SK-N-SH (cell line): ENCODE measurements at regions not wholly inside any gene's neighbourhood (a gene's known extent, or its start where the extent isn't known, plus 50 kb on each side); places are given as distances from the start of the nearest gene placed in this dataset.

ENCODE experiments used
- CTCF ChIA-PET: fragments of 300-600, 350-600 bp; formaldehyde crosslinking; extraction: SDS; loops from one replicate; lab custom pipeline; 2021; lab: Yijun Ruan, JAX
- POLR2A ChIA-PET: fragments of 350-600 bp; sonication (Branson Sonifier 250); formaldehyde crosslinking; extraction: SDS; loops from one replicate; lab custom pipeline; 2020; ENCODE audit warnings: antibody characterized with exemption, inconsistent platforms; lab: Yijun Ruan, JAX
- DNase-seq: peaks from one replicate; pipeline ENCODE4 v3.0.0; 2012
- H2AFZ ChIP-seq: fragments of 200-600 bp; sonication (generic); 2 replicates; pipeline ENCODE4 v1.8.1; 2016; ENCODE audit warnings: antibody characterized with exemption, mild to moderate bottlenecking, low read depth
- H3F3A ChIP-seq: fragments of 200-600 bp; sonication (generic); replicated peaks from 2 replicates; pipeline ENCODE3; 2016; ENCODE audit warnings: antibody characterized with exemption, mild to moderate bottlenecking; ENCODE audit not compliant: insufficient read depth
- H3K27ac ChIP-seq, 2 experiments: fragments of 200-500 bp in 1 of 2; fragments of 200-600 bp in 1 of 2; sonication (Bioruptor generic) in 1 of 2; sonication (generic), shearing (Covaris generic) in 1 of 2; 2 replicates each; pipeline versions ENCODE4 v1.5.1 to v1.6.1; 2014 to 2016; ENCODE audit warnings: low read depth in 2 of 2, inconsistent platforms in 1 of 2, low read length in 1 of 2, mild to moderate bottlenecking in 1 of 2, mixed read lengths in 1 of 2
- H3K27me3 ChIP-seq: fragments of 200-600 bp; sonication (generic), shearing (Covaris generic); 2 replicates; pipeline ENCODE4 v1.6.1; 2016; ENCODE audit warnings: mixed run types; ENCODE audit not compliant: insufficient read depth
- H3K36me3 ChIP-seq, 2 experiments: fragments of 200-500 bp in 1 of 2; fragments of 200-600 bp in 1 of 2; sonication (Bioruptor generic) in 1 of 2; sonication (generic) in 1 of 2; replicated peaks in 1 of 2; 2 replicates each; pipeline versions ENCODE3 to v1.5.1; 2014 to 2016; ENCODE audit warnings: low read length in 1 of 2, mild to moderate bottlenecking in 1 of 2; ENCODE audit not compliant: insufficient read depth in 2 of 2, control insufficient read depth in 1 of 2
- H3K4me1 ChIP-seq, 2 experiments: fragments of 200-500 bp in 1 of 2; fragments of 200-600 bp in 1 of 2; sonication (Bioruptor generic) in 1 of 2; sonication (generic), shearing (Covaris generic) in 1 of 2; 2 replicates each; pipeline versions ENCODE4 v1.5.1 to v1.6.1; 2014 to 2016; ENCODE audit warnings: low read depth in 1 of 2, low read length in 1 of 2, mixed run types in 1 of 2; ENCODE audit not compliant: insufficient read depth in 2 of 2, control insufficient read depth in 1 of 2
- H3K4me2 ChIP-seq: fragments of 200-600 bp; sonication (generic), shearing (Covaris generic); 2 replicates; pipeline ENCODE4 v1.6.1; 2017; ENCODE audit warnings: mixed run types
- H3K4me3 ChIP-seq, 2 experiments: fragments of 200-500 bp in 1 of 2; fragments of 200-600 bp in 1 of 2; sonication (Bioruptor generic) in 1 of 2; sonication (generic), shearing (Covaris generic) in 1 of 2; 2 replicates each; pipeline versions ENCODE4 v1.5.1 to v1.8.1; 2014 to 2016; ENCODE audit warnings: low read depth in 2 of 2, inconsistent platforms in 1 of 2, low read length in 1 of 2, mild to moderate bottlenecking in 1 of 2, mixed read lengths in 1 of 2, moderate library complexity in 1 of 2
- H3K79me2 ChIP-seq: fragments of 200-600 bp; sonication (generic); 2 replicates; pipeline ENCODE4 v1.8.1; 2017; ENCODE audit warnings: mild to moderate bottlenecking; ENCODE audit not compliant: insufficient read depth
- H3K9ac ChIP-seq: fragments of 200-600 bp; sonication (generic); 2 replicates; pipeline ENCODE4 v1.6.1; 2017; ENCODE audit warnings: mixed run types
- H3K9me2 ChIP-seq: fragments of 200-600 bp; sonication (generic); 2 replicates; pipeline ENCODE4 v1.6.1; 2017; ENCODE audit warnings: mixed run types
- H3K9me3 ChIP-seq: fragments of 200-600 bp; sonication (generic); 2 replicates; pipeline ENCODE4 v1.6.1; 2017; ENCODE audit warnings: mixed run types, mild to moderate bottlenecking, moderate library complexity
- H4K20me1 ChIP-seq: fragments of 200-600 bp; sonication (generic); 2 replicates; pipeline ENCODE4 v1.6.1; 2017; ENCODE audit warnings: mild to moderate bottlenecking, mixed run types; ENCODE audit not compliant: insufficient read depth
- EP300 ChIP-seq, 2 experiments: IDR thresholded peaks; 2 replicates each; pipeline versions ENCODE4 v1.4.0 to v1.6.1; 2012; ENCODE audit warnings: borderline replicate concordance in 1 of 2, low read depth in 1 of 2, low read length in 1 of 2
- FOSL2 ChIP-seq: IDR thresholded peaks from 2 replicates; pipeline ENCODE4 v1.4.0; 2012; ENCODE audit warnings: low read depth, mild to moderate bottlenecking, moderate library complexity, borderline replicate concordance
- FOXJ3 ChIP-seq: sonication (generic); formaldehyde crosslinking; IDR thresholded peaks from 2 replicates; pipeline ENCODE4 v1.5.1; 2020; ENCODE audit warnings: mild to moderate bottlenecking, missing genetic modification reagents
- FOXM1 ChIP-seq: IDR thresholded peaks from 2 replicates; pipeline ENCODE4 v1.4.0; 2012; ENCODE audit warnings: low read depth, mild to moderate bottlenecking
- JUND ChIP-seq: IDR thresholded peaks from 2 replicates; pipeline ENCODE4 v1.4.0; 2012
- NFIC ChIP-seq: IDR thresholded peaks from 2 replicates; pipeline ENCODE4 v1.4.0; 2012; ENCODE audit warnings: borderline replicate concordance
- NRF1 ChIP-seq: IDR thresholded peaks from 2 replicates; pipeline ENCODE4 v1.6.1; 2012; ENCODE audit warnings: low read depth, mild to moderate bottlenecking, low read length
- POLR2AphosphoS5 ChIP-seq: IDR thresholded peaks from 2 replicates; pipeline ENCODE4 v1.6.1; 2012; ENCODE audit warnings: low read depth, low read length
- TCF12 ChIP-seq: IDR thresholded peaks from 2 replicates; pipeline ENCODE4 v1.4.0; 2012
- TEAD4 ChIP-seq: IDR thresholded peaks from 2 replicates; pipeline ENCODE4 v1.4.0; 2012; ENCODE audit warnings: mild to moderate bottlenecking, borderline replicate concordance; ENCODE audit not compliant: insufficient read depth
- USF1 ChIP-seq: IDR thresholded peaks from 2 replicates; pipeline ENCODE4 v1.4.0; 2012; ENCODE audit warnings: low read depth, borderline replicate concordance
- YY1 ChIP-seq: IDR thresholded peaks from 2 replicates; pipeline ENCODE4 v1.4.0; 2012; ENCODE audit warnings: low read depth, mild to moderate bottlenecking
- WGBS: methylation state at CpG from one replicate; pipeline ENCODE4 v1.1.6; 2017; ENCODE audit warnings: low lambda C conversion rate; 5-methylcytosine and 5-hydroxymethylcytosine counted together
- TF ChIP-seq, protein P1 (sequence below): fragments of 150-350 bp; IDR thresholded peaks from 2 replicates; pipeline ENCODE4 v1.6.1; 2016; ENCODE audit warnings: mild to moderate bottlenecking, low read depth, low read length
- TF ChIP-seq, protein P2 (sequence below): fragments of 200-600 bp; sonication (generic); IDR thresholded peaks from 2 replicates; pipeline ENCODE4 v1.6.1; 2017; ENCODE audit warnings: antibody characterized with exemption, mild to moderate bottlenecking, moderate library complexity
- TF ChIP-seq, protein P3 (sequence below): fragments of 150-350 bp; IDR thresholded peaks from 2 replicates; pipeline ENCODE4 v1.6.1; 2017; ENCODE audit warnings: antibody characterized with exemption, low read length, low read depth, borderline replicate concordance

- H3K27ac ChIP-seq = no peak overlapping the region
- DNase-seq = no peak
- WGBS = 40% methylated on average over 1 of the region's 1 CpG
- no peaks in the 10 kb centered on the region for H3K36me3 ChIP-seq
- no peaks in the 10 kb centered on the region for H3K9me3 ChIP-seq
- no peaks in the 10 kb centered on the region for H3K9me2 ChIP-seq
- H3K9ac ChIP-seq = no peak overlapping the region
- ChIA-PET POLR2A (no interaction called here), CTCF (no interaction called here)
- H3K4me3 ChIP-seq = no peak overlapping the region
- no peaks in the 10 kb centered on the region for H3K79me2 ChIP-seq
- H4K20me1 ChIP-seq = no peaks in the 10 kb centered on the region
- TF ChIP-seq FOSL2 = no peak
- TF ChIP-seq, protein P1, sequence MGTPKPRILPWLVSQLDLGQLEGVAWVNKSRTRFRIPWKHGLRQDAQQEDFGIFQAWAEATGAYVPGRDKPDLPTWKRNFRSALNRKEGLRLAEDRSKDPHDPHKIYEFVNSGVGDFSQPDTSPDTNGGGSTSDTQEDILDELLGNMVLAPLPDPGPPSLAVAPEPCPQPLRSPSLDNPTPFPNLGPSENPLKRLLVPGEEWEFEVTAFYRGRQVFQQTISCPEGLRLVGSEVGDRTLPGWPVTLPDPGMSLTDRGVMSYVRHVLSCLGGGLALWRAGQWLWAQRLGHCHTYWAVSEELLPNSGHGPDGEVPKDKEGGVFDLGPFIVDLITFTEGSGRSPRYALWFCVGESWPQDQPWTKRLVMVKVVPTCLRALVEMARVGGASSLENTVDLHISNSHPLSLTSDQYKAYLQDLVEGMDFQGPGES = no peak
- TF ChIP-seq NRF1 = no peak
- no peak for TF ChIP-seq FOXJ3 (CRISPR knock-in tag)
- TF ChIP-seq TCF12 = no peak
- no peak for TF ChIP-seq TEAD4
- no peak for TF ChIP-seq NFIC
- no peak for TF ChIP-seq FOXM1
- no peak for TF ChIP-seq EP300 (IDR thresholded peaks at IDR 0.05; ENCODE audit: borderline replicate concordance in 1 of 2, low read depth in 1 of 2, low read length in 1 of 2)
- TF ChIP-seq USF1 = no peak
- TF ChIP-seq POLR2AphosphoS5 = no peak
- TF ChIP-seq, protein P2, sequence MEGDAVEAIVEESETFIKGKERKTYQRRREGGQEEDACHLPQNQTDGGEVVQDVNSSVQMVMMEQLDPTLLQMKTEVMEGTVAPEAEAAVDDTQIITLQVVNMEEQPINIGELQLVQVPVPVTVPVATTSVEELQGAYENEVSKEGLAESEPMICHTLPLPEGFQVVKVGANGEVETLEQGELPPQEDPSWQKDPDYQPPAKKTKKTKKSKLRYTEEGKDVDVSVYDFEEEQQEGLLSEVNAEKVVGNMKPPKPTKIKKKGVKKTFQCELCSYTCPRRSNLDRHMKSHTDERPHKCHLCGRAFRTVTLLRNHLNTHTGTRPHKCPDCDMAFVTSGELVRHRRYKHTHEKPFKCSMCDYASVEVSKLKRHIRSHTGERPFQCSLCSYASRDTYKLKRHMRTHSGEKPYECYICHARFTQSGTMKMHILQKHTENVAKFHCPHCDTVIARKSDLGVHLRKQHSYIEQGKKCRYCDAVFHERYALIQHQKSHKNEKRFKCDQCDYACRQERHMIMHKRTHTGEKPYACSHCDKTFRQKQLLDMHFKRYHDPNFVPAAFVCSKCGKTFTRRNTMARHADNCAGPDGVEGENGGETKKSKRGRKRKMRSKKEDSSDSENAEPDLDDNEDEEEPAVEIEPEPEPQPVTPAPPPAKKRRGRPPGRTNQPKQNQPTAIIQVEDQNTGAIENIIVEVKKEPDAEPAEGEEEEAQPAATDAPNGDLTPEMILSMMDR = no peak
- TF ChIP-seq, protein P3, sequence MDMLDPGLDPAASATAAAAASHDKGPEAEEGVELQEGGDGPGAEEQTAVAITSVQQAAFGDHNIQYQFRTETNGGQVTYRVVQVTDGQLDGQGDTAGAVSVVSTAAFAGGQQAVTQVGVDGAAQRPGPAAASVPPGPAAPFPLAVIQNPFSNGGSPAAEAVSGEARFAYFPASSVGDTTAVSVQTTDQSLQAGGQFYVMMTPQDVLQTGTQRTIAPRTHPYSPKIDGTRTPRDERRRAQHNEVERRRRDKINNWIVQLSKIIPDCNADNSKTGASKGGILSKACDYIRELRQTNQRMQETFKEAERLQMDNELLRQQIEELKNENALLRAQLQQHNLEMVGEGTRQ = no peak
- H2AFZ ChIP-seq = no peak overlapping the region; the same call in 1 of the 2 replicates
- no peak overlapping the region for H3K4me2 ChIP-seq
- H3F3A ChIP-seq = no peaks in the 10 kb centered on the region
- no peaks in the 10 kb centered on the region for H3K27me3 ChIP-seq
- no peaks in the 10 kb centered on the region; a peak in 1 of 4 replicates for H3K4me1 ChIP-seq
Observed at GRCh38 chr18:68086481-68086880, 570.0 kb upstream of the DSEL start.

- no peaks in the 10 kb centered on the region; a peak in 1 of 4 replicates for H3K4me1 ChIP-seq
- ChIA-PET POLR2A (no interaction called here), CTCF (no interaction called here)
- no peak overlapping the region for H3K4me2 ChIP-seq
- WGBS = 58% methylated on average over 2 of the region's 2 CpGs
- no peaks in the 10 kb centered on the region for H3K9me3 ChIP-seq
- DNase-seq = no peak
- H3K27me3 ChIP-seq = no peaks in the 10 kb centered on the region
- H2AFZ ChIP-seq = no peak overlapping the region
- no peak overlapping the region for H3K27ac ChIP-seq
- H4K20me1 ChIP-seq = no peaks in the 10 kb centered on the region
- H3F3A ChIP-seq = no peaks in the 10 kb centered on the region
- no peak overlapping the region for H3K4me3 ChIP-seq
- TF ChIP-seq FOXJ3 (CRISPR knock-in tag) = no peak
- TF ChIP-seq FOSL2 = no peak
- no peak for TF ChIP-seq TEAD4
- TF ChIP-seq JUND = no peak
- no peak for TF ChIP-seq YY1
- H3K79me2 ChIP-seq = no peaks in the 10 kb centered on the region
- H3K36me3 ChIP-seq = no peaks in the 10 kb centered on the region
- H3K9me2 ChIP-seq = no peaks in the 10 kb centered on the region
- H3K9ac ChIP-seq = no peak overlapping the region
Observed at GRCh38 chr18:68085251-68085650, 568.7 kb upstream of the DSEL start.
